Endothelial cell (in vitro differentiated cells): ENCODE measurements at regions not wholly inside any gene's neighbourhood (a gene's known extent, or its start where the extent isn't known, plus 50 kb on each side); places are given as distances from the start of the nearest gene placed in this dataset.
"Not testable (repeated sequence)": the region's sequence is repeated elsewhere in the genome, so short reads cannot be mapped to it uniquely, and the experiment has no call there.

ENCODE experiments used
- DNase-seq: peaks from one replicate; pipeline ENCODE4 v3.0.0; 2021; ENCODE audit warnings: low spot score
- H3K27ac Mint-ChIP-seq: one replicate; pipeline ENCODE4 v1.8.0; 2021; ENCODE audit warnings: mixed read lengths, inconsistent platforms; ENCODE audit not compliant: unreplicated experiment
- H3K27me3 Mint-ChIP-seq: one replicate; pipeline ENCODE4 v1.8.0; 2021; ENCODE audit warnings: mild to moderate bottlenecking, moderate library complexity, mixed read lengths, inconsistent platforms; ENCODE audit not compliant: unreplicated experiment
- H3K36me3 Mint-ChIP-seq: one replicate; pipeline ENCODE4 v1.8.0; 2021; ENCODE audit warnings: mild to moderate bottlenecking, low read depth, mixed read lengths, inconsistent platforms; ENCODE audit not compliant: unreplicated experiment
- H3K4me1 Mint-ChIP-seq: one replicate; pipeline ENCODE4 v1.8.0; 2021; ENCODE audit warnings: mild to moderate bottlenecking, mixed read lengths, inconsistent platforms; ENCODE audit not compliant: unreplicated experiment
- H3K4me3 Mint-ChIP-seq: one replicate; pipeline ENCODE4 v1.8.0; 2021; ENCODE audit warnings: mild to moderate bottlenecking, mixed read lengths, inconsistent platforms; ENCODE audit not compliant: unreplicated experiment
- H3K9me3 Mint-ChIP-seq: one replicate; pipeline ENCODE4 v1.8.0; 2021; ENCODE audit warnings: mixed read lengths, inconsistent platforms; ENCODE audit not compliant: unreplicated experiment
- TF ChIP-seq, protein P1 (sequence below): fragments of 200-600 bp; sonication (generic); IDR thresholded peaks from one replicate; pipeline ENCODE4 v1.5.0; 2021; ENCODE audit warnings: antibody characterized with exemption; ENCODE audit not compliant: unreplicated experiment

DNA sequence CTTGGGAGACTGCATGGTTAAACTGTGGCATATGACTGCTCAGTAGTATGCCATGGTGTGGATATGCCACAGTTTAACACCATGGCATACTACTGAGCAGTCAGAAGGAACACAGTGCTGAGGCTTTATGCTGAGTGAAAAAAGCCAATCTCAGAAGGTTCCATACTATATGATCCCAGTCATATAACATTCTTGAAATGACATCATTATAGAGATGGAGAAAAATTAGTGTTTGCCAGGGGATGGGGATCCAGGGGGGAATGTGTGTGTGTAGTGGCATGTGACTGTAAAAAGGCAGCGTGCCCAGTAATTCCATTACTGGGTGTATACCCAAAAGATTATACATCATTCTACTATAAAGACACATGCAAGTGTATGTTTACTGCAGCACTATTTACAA, 85.8 kb downstream of the FOXF2 start:
- TF ChIP-seq, protein P1, sequence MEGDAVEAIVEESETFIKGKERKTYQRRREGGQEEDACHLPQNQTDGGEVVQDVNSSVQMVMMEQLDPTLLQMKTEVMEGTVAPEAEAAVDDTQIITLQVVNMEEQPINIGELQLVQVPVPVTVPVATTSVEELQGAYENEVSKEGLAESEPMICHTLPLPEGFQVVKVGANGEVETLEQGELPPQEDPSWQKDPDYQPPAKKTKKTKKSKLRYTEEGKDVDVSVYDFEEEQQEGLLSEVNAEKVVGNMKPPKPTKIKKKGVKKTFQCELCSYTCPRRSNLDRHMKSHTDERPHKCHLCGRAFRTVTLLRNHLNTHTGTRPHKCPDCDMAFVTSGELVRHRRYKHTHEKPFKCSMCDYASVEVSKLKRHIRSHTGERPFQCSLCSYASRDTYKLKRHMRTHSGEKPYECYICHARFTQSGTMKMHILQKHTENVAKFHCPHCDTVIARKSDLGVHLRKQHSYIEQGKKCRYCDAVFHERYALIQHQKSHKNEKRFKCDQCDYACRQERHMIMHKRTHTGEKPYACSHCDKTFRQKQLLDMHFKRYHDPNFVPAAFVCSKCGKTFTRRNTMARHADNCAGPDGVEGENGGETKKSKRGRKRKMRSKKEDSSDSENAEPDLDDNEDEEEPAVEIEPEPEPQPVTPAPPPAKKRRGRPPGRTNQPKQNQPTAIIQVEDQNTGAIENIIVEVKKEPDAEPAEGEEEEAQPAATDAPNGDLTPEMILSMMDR, result no peak
- H3K27ac Mint-ChIP-seq, result no peak overlapping the region
- no peaks in the 10 kb centered on the region for H3K36me3 Mint-ChIP-seq
- H3K27me3 Mint-ChIP-seq, result no peaks in the 10 kb centered on the region
- no peaks in the 10 kb centered on the region for H3K9me3 Mint-ChIP-seq
- H3K4me1 Mint-ChIP-seq, result peaks cover 11% of the 10 kb centered on the region
- DNase-seq, result no peak
- H3K4me3 Mint-ChIP-seq, result no peak overlapping the region

DNA sequence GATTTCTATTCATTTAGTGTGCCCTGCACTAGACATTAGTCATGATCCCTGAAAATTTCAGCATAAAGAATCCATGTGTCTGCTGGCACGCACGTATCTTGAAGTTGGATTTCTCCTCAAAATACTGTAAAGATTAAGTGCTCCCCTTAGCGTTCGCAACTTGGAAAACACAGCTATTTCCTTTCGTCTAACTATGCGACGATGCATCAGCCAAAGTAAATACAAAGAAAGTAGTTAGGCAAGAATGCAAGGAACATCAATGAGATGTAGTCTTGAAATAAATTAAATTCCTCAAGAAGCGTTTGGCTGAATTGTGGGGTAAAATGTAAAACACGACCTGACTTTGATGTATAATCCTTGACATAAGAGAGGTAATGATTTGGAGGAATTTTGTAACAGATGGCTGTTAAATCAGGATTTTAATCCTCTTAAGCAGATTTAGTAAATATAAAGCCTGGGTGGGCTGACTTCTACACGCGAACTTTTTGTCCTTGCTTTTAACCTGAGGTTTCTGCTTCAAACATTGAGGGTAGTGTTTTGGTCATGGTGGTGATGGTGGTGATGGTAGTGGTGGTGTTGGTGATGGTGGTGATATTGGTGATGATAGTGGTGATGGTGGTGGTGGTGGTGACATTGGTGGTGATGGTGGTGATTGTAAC, 88.2 kb downstream of the FOXF2 start:
- Mint-ChIP-seq H3K4me3 (no peak overlapping the region), H3K4me1 (peaks cover 9% of the 10 kb centered on the region), H3K36me3 (no peaks in the 10 kb centered on the region), H3K27ac (no peak overlapping the region), H3K27me3 (no peaks in the 10 kb centered on the region), H3K9me3 (no peaks in the 10 kb centered on the region)
- TF ChIP-seq, protein P1, result no peak
- DNase-seq, result no peak

DNA sequence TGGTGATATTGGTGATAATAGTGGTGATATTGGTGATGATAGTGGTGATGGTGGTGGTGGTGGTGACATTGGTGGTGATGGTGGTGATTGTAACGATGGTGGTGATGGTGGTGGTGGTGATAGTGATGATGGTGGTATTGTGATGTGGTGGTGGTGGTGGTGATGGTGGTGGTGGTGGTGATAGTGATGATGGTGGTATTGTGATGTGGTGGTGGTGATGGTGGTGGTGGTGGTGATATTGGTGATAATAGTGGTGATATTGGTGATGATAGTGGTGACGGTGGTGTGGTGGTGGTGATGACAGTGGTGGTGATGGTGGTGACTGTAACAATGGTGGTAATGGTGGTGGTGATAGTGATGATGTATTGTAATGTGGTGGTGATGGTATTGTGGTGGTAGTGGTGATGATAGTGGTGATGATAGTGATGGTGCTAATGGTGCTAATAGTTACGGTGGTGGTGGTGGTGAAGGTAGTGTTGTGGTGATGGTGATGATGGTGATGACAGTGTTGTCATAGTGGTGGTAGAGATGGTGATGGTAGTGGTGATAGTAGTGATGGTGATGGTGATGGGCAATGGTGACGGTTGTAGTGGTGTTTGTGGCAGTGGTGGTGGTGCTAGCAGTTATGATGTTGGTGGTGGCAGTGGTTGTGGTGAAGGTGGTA, 88.9 kb downstream of the FOXF2 start:
- H3K27me3 Mint-ChIP-seq, H3K9me3 Mint-ChIP-seq, H3K4me3 Mint-ChIP-seq, H3K36me3 Mint-ChIP-seq, H3K4me1 Mint-ChIP-seq, DNase-seq, H3K27ac Mint-ChIP-seq: not testable (repeated sequence)

DNA sequence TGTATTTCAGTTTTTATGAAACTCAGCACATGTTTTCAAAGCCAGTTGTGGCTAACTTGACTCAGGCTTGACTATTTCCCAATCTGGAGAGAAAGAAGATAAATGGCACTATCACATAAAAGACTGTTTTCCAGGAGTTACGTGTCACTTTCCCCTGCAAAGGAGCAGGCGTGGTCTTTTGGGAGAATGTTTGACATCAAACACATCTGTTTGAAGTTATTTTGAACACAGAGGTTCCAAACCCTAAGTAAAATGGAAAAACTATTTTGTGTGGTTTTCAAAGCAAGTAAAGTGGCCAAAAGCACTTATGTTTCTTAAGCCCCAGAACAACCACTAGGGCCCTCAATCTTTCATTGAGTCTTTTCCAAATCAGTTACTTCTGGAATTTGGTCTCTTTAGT, 89.7 kb downstream of the FOXF2 start:
- no peak overlapping the region for H3K4me3 Mint-ChIP-seq
- DNase-seq, result no peak
- H3K9me3 Mint-ChIP-seq, result no peaks in the 10 kb centered on the region
- H3K4me1 Mint-ChIP-seq, result no peaks in the 10 kb centered on the region
- H3K27ac Mint-ChIP-seq, result no peak overlapping the region
- TF ChIP-seq, protein P1, result no peak
- H3K36me3 Mint-ChIP-seq, result no peaks in the 10 kb centered on the region
- no peaks in the 10 kb centered on the region for H3K27me3 Mint-ChIP-seq

DNA sequence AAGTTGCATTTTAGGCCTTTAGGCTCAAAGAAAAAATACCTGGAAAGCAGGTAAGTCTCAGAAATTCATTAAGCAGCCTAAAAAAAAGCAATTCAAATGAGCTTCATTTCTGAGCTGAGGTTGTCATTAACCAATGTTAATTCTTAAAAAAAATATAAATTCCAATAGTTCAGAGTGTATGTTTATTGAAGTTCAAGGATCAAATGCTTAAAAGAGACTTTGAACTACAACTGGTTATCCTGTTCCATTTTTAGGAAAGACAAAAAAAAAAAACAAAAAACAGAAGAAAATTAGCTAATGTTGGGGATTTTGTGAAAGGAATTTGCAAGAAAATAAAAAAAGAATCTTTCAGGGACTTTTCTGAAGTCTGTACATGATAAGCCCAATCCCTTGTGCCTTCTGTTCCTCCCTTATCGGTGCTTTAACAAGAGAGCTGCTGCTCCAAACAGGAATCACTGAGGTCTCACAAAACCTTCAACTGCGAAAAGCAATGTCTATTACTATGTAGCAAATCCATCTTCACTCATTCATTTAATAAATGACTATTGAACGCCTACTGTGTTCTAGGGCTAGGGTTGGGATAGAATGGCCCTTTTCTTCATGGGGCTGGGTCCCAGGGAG, 90.3 kb downstream of the FOXF2 start:
- no peak overlapping the region for H3K27ac Mint-ChIP-seq
- no peaks in the 10 kb centered on the region for H3K4me1 Mint-ChIP-seq
- no peaks in the 10 kb centered on the region for H3K36me3 Mint-ChIP-seq
- no peaks in the 10 kb centered on the region for H3K27me3 Mint-ChIP-seq
- TF ChIP-seq, protein P1, result no peak
- no peak overlapping the region for H3K4me3 Mint-ChIP-seq
- no peak for DNase-seq
- H3K9me3 Mint-ChIP-seq, result no peaks in the 10 kb centered on the region
